ENCODE measurements at regions not wholly inside any gene's neighbourhood (a gene's known extent, or its start where the extent isn't known, plus 50 kb on each side); places are given as distances from the start of the nearest gene placed in this dataset.

DNA sequence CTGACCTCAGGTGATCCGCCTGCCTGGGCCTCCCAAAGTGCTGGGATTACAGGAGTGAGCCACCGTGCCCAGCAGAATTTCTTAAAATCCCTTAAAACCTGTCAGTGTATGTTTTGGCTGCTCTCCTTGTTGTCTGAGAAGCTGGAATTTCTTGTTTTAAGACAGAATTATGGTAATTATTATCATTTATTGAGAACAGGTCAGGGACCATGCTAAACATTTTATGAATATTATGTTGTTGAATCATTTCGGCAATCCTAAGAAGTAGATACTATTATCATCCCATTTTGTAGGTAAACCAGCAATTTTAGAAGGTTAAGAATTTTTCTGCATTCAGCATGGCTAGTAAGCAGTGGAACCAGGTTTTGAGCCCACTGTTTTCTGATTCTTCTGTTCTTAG lies 86.1 kb upstream of the AKIRIN2 start:
- Histone ChIP-seq H3K27me3 (no peaks in the 10 kb centered on the region), H4K20me1 (no peaks in the 10 kb centered on the region), H3K9me3 (replicated peaks in 1 of 11) (0 out of 22 replicates have a peak, but pooled peaks cover 0 to 3% (median 0%) of the 10 kb centered on the region in 11 experiments), H3K4me1 (peaks cover 0 to 36% (median 2%) of the 10 kb centered on the region in 10 experiments; a peak in 9 of 20 replicates), H3K27ac (peak overlapping the region in 4 of 11 experiments; percentile 57 to 86 (median 78); a peak in 6 of 22 replicates), H3K36me3 (no peaks in the 10 kb centered on the region), H3K4me2 (peak overlapping the region in 4 of 11 experiments; percentile 13 to 81 (median 78); a peak in 6 of 22 replicates), H3K9ac (no peak overlapping the region), H3K4me3 (no peak overlapping the region)
- no peak for TF ChIP-seq Cebpa-rat (IDR thresholded peaks at IDR 0.05)

DNA sequence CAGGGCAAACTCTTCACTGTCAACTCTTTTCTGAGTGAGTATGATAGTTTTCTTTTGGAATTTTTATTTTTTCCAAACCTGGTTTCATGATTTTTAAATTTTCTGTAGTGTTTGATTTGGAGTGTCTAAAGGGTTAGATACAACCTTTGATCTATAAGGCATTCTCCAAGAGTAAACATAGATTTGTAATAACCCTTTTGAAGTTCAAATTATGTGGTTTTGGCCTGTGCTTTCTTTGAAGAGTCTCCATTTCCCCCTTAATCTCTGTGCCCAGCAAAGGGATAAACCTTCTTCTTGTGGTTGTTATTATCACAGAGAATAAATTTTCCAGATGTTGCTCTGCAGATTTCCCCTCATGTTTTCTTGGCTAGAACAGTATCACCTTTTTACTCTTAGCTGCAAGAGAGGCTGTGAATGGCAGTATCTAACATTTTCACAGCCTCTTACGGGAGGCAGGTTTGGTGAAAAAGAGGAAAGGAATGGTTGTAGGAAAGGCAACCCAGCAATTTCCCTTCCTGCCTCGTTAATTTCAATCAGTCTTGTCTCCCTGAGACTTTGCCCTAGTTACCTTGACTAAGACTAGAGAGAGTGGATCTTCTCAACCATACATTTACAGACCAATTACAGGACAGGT lies 83.3 kb upstream of the AKIRIN2 start:
- peaks cover 0 to 22% (median 2%) of the 10 kb centered on the region in 10 experiments; a peak in 9 of 20 replicates for H3K4me1 ChIP-seq
- no peak for TF ChIP-seq Cebpa-rat (IDR thresholded peaks at IDR 0.05)
- no peak overlapping the region for H3K4me3 ChIP-seq
- no peaks in the 10 kb centered on the region for H3K27me3 ChIP-seq
- no peak overlapping the region for H3K27ac ChIP-seq
- no peak overlapping the region for H3K9ac ChIP-seq
- H3K36me3 ChIP-seq = no peaks in the 10 kb centered on the region
- 0 out of 22 replicates have a peak, but pooled peaks cover 0 to 3% (median 0%) of the 10 kb centered on the region in 11 experiments for H3K9me3 ChIP-seq (replicated peaks in 1 of 11)
- no peaks in the 10 kb centered on the region for H4K20me1 ChIP-seq
- no peak overlapping the region for H3K4me2 ChIP-seq

DNA sequence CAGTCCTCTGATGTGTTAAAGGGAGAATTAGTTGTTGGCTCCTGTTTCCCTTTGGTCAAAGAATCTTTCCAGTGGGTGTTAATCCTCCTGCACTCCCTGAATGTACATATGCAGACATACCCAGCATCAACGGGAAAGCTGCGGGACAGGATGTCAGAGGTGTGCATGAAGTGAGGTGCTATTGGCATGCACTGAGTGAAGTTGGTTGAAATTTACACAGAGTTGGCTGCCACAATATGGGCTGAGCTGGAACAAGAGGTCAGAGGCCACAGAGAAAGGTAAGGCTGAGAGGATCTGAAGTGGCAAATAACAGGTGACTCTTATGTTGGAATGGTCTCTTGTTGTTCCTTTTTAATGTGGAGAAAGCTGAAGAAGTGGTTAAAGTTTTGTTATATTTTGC lies 82.7 kb upstream of the AKIRIN2 start:
- Histone ChIP-seq H3K4me3 (no peak overlapping the region), H3K9ac (no peak overlapping the region), H3K27me3 (no peaks in the 10 kb centered on the region), H4K20me1 (no peaks in the 10 kb centered on the region), H3K9me3 (replicated peaks in 1 of 11) (0 out of 22 replicates have a peak, but pooled peaks cover 0 to 3% (median 0%) of the 10 kb centered on the region in 11 experiments), H3K4me1 (peaks cover 0 to 16% (median 2%) of the 10 kb centered on the region in 10 experiments; a peak in 9 of 20 replicates), H3K4me2 (no peak overlapping the region), H3K36me3 (no peaks in the 10 kb centered on the region), H3K27ac (no peak overlapping the region)
- no peak for TF ChIP-seq Cebpa-rat (IDR thresholded peaks at IDR 0.05)

DNA sequence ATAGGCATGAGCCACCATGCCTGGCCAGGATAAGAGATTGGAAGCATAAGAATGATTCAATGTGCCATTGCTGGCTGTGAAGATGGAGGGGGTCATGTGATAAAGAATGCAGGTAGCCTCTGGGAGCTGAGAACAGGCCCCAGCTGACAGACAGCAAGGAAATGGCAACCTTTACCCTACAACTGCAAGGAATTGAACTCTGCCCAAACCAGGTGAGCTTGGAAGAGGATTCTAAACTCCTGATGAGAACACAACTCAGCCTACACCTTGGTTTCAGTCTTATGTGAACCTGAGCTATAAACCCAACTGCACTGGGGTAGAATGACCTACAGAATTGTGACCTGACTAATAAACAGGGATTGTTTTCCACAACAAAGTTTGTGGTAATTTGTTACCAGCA lies 82.0 kb upstream of the AKIRIN2 start:
- H3K4me2 ChIP-seq = no peak overlapping the region
- H4K20me1 ChIP-seq = no peaks in the 10 kb centered on the region
- no peaks in the 10 kb centered on the region for H3K36me3 ChIP-seq
- H3K4me3 ChIP-seq = no peak overlapping the region
- H3K9me3 ChIP-seq (replicated peaks in 1 of 11) = 0 out of 22 replicates have a peak, but pooled peaks cover 0 to 3% (median 0%) of the 10 kb centered on the region in 11 experiments
- H3K9ac ChIP-seq = no peak overlapping the region
- TF ChIP-seq Cebpa-rat (IDR thresholded peaks at IDR 0.05) = no peak
- H3K27me3 ChIP-seq = no peaks in the 10 kb centered on the region
- H3K27ac ChIP-seq = no peak overlapping the region
- peaks cover 0 to 9% (median 0%) of the 10 kb centered on the region in 10 experiments; a peak in 6 of 20 replicates for H3K4me1 ChIP-seq

DNA sequence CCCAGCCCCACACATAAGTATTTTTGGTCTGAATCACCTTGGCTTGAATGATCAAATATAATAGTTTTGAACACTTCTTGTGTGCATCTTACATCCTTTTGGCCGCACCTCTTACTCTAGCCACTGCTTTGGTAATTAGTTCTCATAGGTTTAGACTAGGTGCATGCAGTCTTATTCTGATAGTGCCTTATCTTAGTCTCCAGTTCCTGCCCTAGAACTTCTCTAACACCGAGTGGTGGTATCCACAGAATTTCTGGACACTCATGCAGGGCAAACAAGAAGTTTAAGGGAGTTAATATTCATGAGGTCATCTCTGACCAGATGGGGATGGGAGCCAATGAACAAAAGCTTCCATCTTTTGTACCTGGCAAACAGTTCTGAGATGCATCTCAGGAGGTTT lies 77.5 kb upstream of the AKIRIN2 start:
- no peaks in the 10 kb centered on the region for H3K9me3 ChIP-seq (replicated peaks in 1 of 11)
- no peak overlapping the region for H3K27ac ChIP-seq
- no peaks in the 10 kb centered on the region for H4K20me1 ChIP-seq
- no peaks in the 10 kb centered on the region for H3K36me3 ChIP-seq
- TF ChIP-seq Cebpa-rat (IDR thresholded peaks at IDR 0.05) = no peak
- no peak overlapping the region for H3K4me2 ChIP-seq
- H3K27me3 ChIP-seq = no peaks in the 10 kb centered on the region
- no peaks in the 10 kb centered on the region for H3K4me1 ChIP-seq
- no peak overlapping the region for H3K4me3 ChIP-seq
- no peak overlapping the region for H3K9ac ChIP-seq

DNA sequence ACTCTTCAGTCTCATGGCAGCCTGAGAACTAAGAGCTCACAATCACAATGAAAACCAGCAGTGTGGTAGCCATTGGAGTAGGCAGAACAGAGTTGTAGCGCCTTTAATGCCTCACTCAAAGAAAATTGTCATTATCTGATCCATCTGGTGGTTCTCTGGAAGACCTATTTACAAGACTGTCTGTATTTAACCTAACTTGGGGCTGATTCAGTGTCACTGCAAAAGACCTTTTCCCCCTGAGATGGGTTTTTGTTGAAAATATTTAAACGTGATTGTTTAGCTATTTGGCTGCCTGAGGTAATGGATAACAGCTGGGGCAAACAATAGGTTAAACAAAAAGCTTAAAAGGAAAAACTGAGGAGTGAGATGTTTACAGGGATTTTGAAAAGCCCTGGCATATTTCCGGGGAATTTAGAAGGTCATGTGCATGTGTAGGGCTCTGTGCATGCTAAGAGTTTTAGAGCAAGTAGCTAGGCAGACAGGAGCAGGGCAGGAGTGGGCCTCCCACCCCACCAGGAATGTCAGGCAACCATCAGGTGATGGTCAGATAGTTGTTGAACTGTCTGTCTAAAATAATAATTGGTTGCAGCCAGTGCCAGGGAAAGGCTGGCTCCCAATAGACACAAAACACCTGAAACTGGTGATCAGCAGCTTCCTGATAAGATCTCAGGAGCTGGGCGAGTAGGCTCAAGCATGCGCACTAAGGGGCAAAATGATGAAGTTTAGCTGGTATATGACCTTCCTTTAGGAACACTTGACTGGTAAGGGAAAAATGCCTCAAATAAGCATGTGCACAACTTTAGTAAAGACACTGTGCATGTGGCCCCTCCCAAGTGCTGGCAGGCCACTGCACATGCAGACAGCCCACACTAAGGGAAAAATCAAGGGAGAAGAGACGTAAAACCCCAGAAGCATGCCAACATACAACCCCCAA lies 70.8 kb upstream of the AKIRIN2 start:
- no peaks in the 10 kb centered on the region for H4K20me1 ChIP-seq
- H3K27me3 ChIP-seq = no peaks in the 10 kb centered on the region
- no peak for TF ChIP-seq Cebpa-rat (IDR thresholded peaks at IDR 0.05)
- H3K9ac ChIP-seq = no peak overlapping the region
- H3K36me3 ChIP-seq = no peaks in the 10 kb centered on the region
- H3K27ac ChIP-seq = no peak overlapping the region
- H3K4me3 ChIP-seq = no peak overlapping the region
- H3K4me2 ChIP-seq = no peak overlapping the region
- no peaks in the 10 kb centered on the region for H3K9me3 ChIP-seq (replicated peaks in 1 of 11)
- no peaks in the 10 kb centered on the region for H3K4me1 ChIP-seq

DNA sequence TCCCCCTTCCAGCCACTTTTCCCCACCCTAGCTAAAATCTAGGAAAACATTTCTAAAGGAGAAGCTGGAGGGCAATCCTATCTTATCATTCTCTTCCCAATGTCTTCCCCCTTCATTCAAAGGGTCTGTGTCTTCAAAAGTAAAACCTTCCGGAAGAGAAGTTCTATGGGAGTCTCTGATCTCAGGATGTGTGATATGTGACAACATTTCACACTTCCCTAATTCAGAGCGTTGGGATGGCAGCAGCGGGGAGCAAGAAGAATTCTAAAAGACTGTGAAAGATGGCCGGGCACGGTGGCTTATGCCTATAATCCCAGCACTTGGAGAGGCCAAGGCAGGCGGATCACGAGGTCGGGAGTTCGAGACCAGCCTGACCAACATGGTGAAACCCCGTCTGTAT lies 65.4 kb upstream of the AKIRIN2 start:
- H3K9me3 ChIP-seq (replicated peaks in 1 of 11) = no peaks in the 10 kb centered on the region
- no peaks in the 10 kb centered on the region for H3K4me1 ChIP-seq
- no peaks in the 10 kb centered on the region for H3K27me3 ChIP-seq
- no peaks in the 10 kb centered on the region for H3K36me3 ChIP-seq
- H3K9ac ChIP-seq = no peak overlapping the region
- H3K4me2 ChIP-seq = no peak overlapping the region
- no peak overlapping the region for H3K4me3 ChIP-seq
- no peak for TF ChIP-seq Cebpa-rat (IDR thresholded peaks at IDR 0.05)
- no peak overlapping the region for H3K27ac ChIP-seq
- no peaks in the 10 kb centered on the region for H4K20me1 ChIP-seq

DNA sequence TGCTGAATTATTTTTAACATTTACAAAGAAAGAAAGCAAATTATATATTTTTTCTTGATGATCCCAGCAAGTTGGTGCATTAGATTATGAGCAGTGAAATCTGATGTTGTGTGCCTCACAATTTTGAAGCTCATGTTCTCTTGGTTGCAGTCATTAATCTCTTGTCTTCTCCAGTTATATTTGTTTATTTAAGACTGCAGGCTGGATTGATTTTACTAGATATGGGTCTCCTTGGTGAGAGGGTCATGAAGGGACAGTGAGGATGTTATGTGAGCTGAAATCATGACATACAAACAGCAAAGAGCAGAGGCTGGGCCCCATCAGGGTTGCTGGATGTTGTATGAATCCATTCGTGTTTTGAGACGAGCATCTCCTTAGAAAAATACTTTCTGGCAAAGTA lies 64.2 kb upstream of the AKIRIN2 start:
- Histone ChIP-seq H3K27ac (no peak overlapping the region), H3K36me3 (no peaks in the 10 kb centered on the region), H3K4me1 (no peaks in the 10 kb centered on the region), H3K4me2 (no peak overlapping the region), H4K20me1 (no peaks in the 10 kb centered on the region), H3K4me3 (no peak overlapping the region), H3K9me3 (replicated peaks in 1 of 11) (no peaks in the 10 kb centered on the region), H3K27me3 (no peaks in the 10 kb centered on the region), H3K9ac (no peak overlapping the region)
- no peak for TF ChIP-seq Cebpa-rat (IDR thresholded peaks at IDR 0.05)

DNA sequence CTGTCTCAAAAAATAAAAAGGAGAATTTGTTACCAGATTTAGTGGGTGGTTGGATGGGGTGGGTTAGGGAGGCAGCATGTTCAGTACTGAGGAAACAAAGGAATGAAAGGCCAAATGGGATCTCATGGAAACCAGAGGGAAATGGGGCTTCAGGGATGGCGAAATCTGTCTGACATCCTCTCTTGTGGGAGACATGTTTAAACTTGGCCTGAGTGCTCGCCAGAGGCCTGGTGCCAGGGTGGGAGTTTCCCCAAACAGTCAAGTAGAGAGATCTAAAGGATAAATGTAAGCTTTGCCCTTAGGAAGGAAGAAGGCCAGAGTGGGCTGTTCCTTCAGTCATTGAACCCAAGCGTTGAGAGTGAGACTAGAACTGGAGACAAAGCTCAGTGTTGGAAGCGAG lies 61.9 kb upstream of the AKIRIN2 start:
- Histone ChIP-seq H3K4me3 (no peak overlapping the region), H4K20me1 (no peaks in the 10 kb centered on the region), H3K27me3 (no peaks in the 10 kb centered on the region), H3K27ac (no peak overlapping the region), H3K9ac (no peak overlapping the region), H3K36me3 (no peaks in the 10 kb centered on the region), H3K9me3 (replicated peaks in 1 of 11) (no peaks in the 10 kb centered on the region), H3K4me2 (no peak overlapping the region), H3K4me1 (peaks cover 0 to 14% (median 5%) of the 10 kb centered on the region in 10 experiments; a peak in 8 of 20 replicates)
- TF ChIP-seq Cebpa-rat (IDR thresholded peaks at IDR 0.05) = no peak
